NB4 (cell line): ENCODE measurements at regions not wholly inside any gene's neighbourhood (a gene's known extent, or its start where the extent isn't known, plus 50 kb on each side); places are given as distances from the start of the nearest gene placed in this dataset.

Experiments
- CTCF ChIP-seq: IDR thresholded peaks from one replicate; pipeline ENCODE4 v1.5.1; 2012; ENCODE audit warnings: low read depth, low read length
- MAX ChIP-seq: IDR thresholded peaks from 2 replicates; pipeline ENCODE4 v1.6.1; 2011; ENCODE audit warnings: low read depth, low read length
- POLR2A ChIP-seq: IDR thresholded peaks from 2 replicates; pipeline ENCODE4 v1.6.1; 2011; ENCODE audit warnings: mild to moderate bottlenecking; ENCODE audit not compliant: insufficient read length; ENCODE audit errors: extremely low read depth

GRCh38 chr12:89103831-89104230 is 248.5 kb downstream of the DUSP6 start:
- TF ChIP-seq CTCF (no peak), POLR2A (no peak), MAX (no peak)
